ENCODE measurements at regions not wholly inside any gene's neighbourhood (a gene's known extent, or its start where the extent isn't known, plus 50 kb on each side); places are given as distances from the start of the nearest gene placed in this dataset.

- Mint-ChIP-seq H3K27ac (no peak overlapping the region), H3K27me3 (ENCODE audit: insufficient read depth, low read depth, poor library complexity) (no peaks in the 10 kb centered on the region), H3K36me3 (ENCODE audit: low read depth) (no peaks in the 10 kb centered on the region), H3K4me1 (0 out of 3 replicates have a peak, but pooled peaks cover 2% of the 10 kb centered on the region), H3K4me3 (no peak overlapping the region), H3K9me3 (no peaks in the 10 kb centered on the region)
- no peaks in the 10 kb centered on the region for H3K27me3 ChIP-seq (ENCODE audit: insufficient read depth)
- no peak for DNase-seq (ENCODE audit: low spot score)
- H3K36me3 ChIP-seq (ENCODE audit: insufficient read depth) = no peaks in the 10 kb centered on the region
- H3K4me2 ChIP-seq = no peak overlapping the region
- H3K4me3 ChIP-seq = no peak overlapping the region
- no peaks in the 10 kb centered on the region for H3K4me1 ChIP-seq (ENCODE audit: insufficient read depth)
- no peaks in the 10 kb centered on the region for H3F3A ChIP-seq (replicated peaks; ENCODE audit: low read depth)
- ATAC-seq = no peak
- H3K9me2 ChIP-seq (ENCODE audit: insufficient read depth) = no peaks in the 10 kb centered on the region
- H4K20me1 ChIP-seq (replicated peaks; ENCODE audit: insufficient read depth) = no peaks in the 10 kb centered on the region
- TF ChIP-seq EZH2phosphoT487 (IDR thresholded peaks at IDR 0.05; ENCODE audit: unreplicated experiment) = no peak
- no peak for TF ChIP-seq CTCF (conservative IDR thresholded peaks at IDR 0.05; ENCODE audit: low read depth in 2 of 2)
- TF ChIP-seq REST (IDR thresholded peaks at IDR 0.05; ENCODE audit: unreplicated experiment) = no peak
- no peak for TF ChIP-seq CREB1 (CRISPR knock-in tag; IDR thresholded peaks at IDR 0.05; ENCODE audit: low read depth)
- no peak for TF ChIP-seq ZNF331 (CRISPR knock-in tag; IDR thresholded peaks at IDR 0.05; ENCODE audit: low read depth)
- no peak overlapping the region for H3K27ac ChIP-seq (ENCODE audit: low read depth)
- H3K79me2 ChIP-seq (replicated peaks; ENCODE audit: insufficient read depth) = no peaks in the 10 kb centered on the region
- H2AFZ ChIP-seq = no peak overlapping the region
These were observed 764.1 kb upstream of the ARRDC3 start for GRCh38 chr5:92147266-92147665.

- Mint-ChIP-seq H3K9me3 (no peaks in the 10 kb centered on the region), H3K4me3 (no peak overlapping the region), H3K27me3 (ENCODE audit: insufficient read depth, low read depth, poor library complexity) (no peaks in the 10 kb centered on the region), H3K36me3 (ENCODE audit: low read depth) (no peaks in the 10 kb centered on the region), H3K27ac (no peak overlapping the region), H3K4me1 (0 out of 3 replicates have a peak, but pooled peaks cover 2% of the 10 kb centered on the region)
- Histone ChIP-seq H3F3A (replicated peaks; ENCODE audit: low read depth) (no peaks in the 10 kb centered on the region), H3K27ac (ENCODE audit: low read depth) (no peak overlapping the region), H3K4me3 (no peak overlapping the region), H3K9me2 (ENCODE audit: insufficient read depth) (no peaks in the 10 kb centered on the region), H3K36me3 (ENCODE audit: insufficient read depth) (no peaks in the 10 kb centered on the region), H3K79me2 (replicated peaks; ENCODE audit: insufficient read depth) (no peaks in the 10 kb centered on the region), H3K27me3 (ENCODE audit: insufficient read depth) (no peaks in the 10 kb centered on the region), H2AFZ (no peak overlapping the region), H4K20me1 (replicated peaks; ENCODE audit: insufficient read depth) (no peaks in the 10 kb centered on the region), H3K4me2 (no peak overlapping the region), H3K4me1 (ENCODE audit: insufficient read depth) (no peaks in the 10 kb centered on the region)
- ATAC-seq = no peak
- DNase-seq (ENCODE audit: low spot score) = no peak
- no peak for TF ChIP-seq ETS1 (IDR thresholded peaks at IDR 0.05)
- no peak for TF ChIP-seq ZNF462 (CRISPR knock-in tag; IDR thresholded peaks at IDR 0.05)
These were observed 762.7 kb upstream of the ARRDC3 start for GRCh38 chr5:92145852-92146251.

Measured in GM23338 (cell line).